ENCODE measurements at regions not wholly inside any gene's neighbourhood (a gene's known extent, or its start where the extent isn't known, plus 50 kb on each side); places are given as distances from the start of the nearest gene placed in this dataset.

DNA sequence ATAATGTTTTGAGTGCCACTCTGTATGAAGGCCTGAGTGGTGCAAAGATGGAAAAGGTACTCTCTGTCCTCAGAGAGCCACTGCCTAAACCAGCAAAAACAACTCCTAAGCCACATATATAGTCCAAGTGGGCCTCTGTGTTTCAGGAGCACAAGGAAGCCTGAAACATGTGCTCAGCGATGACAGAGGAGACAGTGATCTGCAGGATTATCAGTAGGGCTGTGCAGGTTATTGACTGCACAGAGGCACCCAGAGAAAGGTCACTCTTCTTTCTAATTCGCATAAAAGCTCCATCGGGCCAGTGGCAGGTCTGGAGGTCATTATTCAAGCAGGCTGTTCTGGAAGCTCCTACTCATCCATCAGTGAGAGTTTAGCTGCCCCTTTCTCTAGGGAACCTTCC is 361.9 kb downstream of the BCL11B start:
- TF ChIP-seq, protein P1, sequence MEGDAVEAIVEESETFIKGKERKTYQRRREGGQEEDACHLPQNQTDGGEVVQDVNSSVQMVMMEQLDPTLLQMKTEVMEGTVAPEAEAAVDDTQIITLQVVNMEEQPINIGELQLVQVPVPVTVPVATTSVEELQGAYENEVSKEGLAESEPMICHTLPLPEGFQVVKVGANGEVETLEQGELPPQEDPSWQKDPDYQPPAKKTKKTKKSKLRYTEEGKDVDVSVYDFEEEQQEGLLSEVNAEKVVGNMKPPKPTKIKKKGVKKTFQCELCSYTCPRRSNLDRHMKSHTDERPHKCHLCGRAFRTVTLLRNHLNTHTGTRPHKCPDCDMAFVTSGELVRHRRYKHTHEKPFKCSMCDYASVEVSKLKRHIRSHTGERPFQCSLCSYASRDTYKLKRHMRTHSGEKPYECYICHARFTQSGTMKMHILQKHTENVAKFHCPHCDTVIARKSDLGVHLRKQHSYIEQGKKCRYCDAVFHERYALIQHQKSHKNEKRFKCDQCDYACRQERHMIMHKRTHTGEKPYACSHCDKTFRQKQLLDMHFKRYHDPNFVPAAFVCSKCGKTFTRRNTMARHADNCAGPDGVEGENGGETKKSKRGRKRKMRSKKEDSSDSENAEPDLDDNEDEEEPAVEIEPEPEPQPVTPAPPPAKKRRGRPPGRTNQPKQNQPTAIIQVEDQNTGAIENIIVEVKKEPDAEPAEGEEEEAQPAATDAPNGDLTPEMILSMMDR (IDR thresholded peaks at IDR 0.05): no peak
- TF ChIP-seq POLR2A (IDR thresholded peaks at IDR 0.05): no peak
- TF ChIP-seq EP300 (IDR thresholded peaks at IDR 0.05): no peak
